ENCODE measurements at regions not wholly inside any gene's neighbourhood (a gene's known extent, or its start where the extent isn't known, plus 50 kb on each side); places are given as distances from the start of the nearest gene placed in this dataset.

DNA sequence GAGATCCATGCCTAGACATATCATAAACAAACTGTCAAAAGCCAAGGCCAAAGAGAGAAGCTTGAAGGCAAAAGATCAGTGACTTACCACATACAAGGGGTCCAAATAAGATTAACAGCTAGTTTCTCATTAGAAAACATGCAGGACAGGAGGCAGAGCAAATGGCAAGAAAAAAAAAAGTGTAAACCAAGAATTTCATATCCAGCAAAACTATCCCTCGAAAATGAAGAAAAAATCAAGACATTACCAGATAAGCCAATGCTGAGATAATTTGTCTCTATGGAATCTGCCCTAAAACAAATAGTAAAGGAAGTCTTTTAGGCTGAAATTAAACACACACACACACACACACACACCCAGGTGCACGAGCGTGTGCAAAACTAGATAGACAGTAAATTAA lies 99.6 kb upstream of the NSMCE3 start:
- no peak overlapping the region for H3K27ac ChIP-seq
- H3K4me3 ChIP-seq, result no peak overlapping the region
- intact Hi-C loops (cut with DNase I; ENCODE audit: low total_unique reads), result no loop called here
- H3K4me1 ChIP-seq, result no peaks in the 10 kb centered on the region
- TF ChIP-seq, protein P1, sequence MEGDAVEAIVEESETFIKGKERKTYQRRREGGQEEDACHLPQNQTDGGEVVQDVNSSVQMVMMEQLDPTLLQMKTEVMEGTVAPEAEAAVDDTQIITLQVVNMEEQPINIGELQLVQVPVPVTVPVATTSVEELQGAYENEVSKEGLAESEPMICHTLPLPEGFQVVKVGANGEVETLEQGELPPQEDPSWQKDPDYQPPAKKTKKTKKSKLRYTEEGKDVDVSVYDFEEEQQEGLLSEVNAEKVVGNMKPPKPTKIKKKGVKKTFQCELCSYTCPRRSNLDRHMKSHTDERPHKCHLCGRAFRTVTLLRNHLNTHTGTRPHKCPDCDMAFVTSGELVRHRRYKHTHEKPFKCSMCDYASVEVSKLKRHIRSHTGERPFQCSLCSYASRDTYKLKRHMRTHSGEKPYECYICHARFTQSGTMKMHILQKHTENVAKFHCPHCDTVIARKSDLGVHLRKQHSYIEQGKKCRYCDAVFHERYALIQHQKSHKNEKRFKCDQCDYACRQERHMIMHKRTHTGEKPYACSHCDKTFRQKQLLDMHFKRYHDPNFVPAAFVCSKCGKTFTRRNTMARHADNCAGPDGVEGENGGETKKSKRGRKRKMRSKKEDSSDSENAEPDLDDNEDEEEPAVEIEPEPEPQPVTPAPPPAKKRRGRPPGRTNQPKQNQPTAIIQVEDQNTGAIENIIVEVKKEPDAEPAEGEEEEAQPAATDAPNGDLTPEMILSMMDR (IDR thresholded peaks at IDR 0.05), result no peak
- TF ChIP-seq POLR2A (IDR thresholded peaks at IDR 0.05), result no peak
- H3K36me3 ChIP-seq, result no peaks in the 10 kb centered on the region
- no peaks in the 10 kb centered on the region for H3K27me3 ChIP-seq
- no peak for DNase-seq
- no peaks in the 10 kb centered on the region for H3K9me3 ChIP-seq

DNA sequence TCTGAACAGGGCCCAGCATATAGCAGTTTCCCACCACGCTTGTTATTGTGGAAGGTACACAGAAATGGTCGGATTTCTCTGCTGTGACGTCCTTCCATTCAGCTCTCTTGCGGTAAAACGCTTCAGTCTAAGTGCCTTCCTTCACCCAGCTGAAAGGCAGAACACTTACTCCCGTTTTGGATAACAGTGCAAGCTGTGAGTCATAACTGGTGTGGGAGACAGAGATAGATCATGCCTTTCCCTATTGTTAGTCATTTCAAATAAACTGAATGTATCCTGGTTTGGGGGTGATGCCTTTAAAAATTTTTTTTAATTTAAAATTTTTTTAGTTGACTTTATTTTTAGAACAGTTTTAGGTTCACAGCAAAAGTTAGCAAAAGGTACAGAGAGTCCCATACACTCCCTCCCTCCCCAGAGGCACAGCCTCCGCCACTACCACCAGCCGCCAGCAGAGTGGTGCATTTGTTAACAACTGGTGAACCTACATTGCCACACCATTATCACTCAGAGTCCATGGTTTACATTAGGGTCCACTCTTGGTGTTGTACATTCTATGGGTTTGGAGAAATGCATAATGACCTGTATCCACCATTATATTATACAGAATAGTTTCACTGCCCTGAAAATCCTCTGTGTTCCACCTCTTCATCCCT lies 94.9 kb upstream of the NSMCE3 start:
- DNase-seq, result no peak
- Histone ChIP-seq H3K4me3 (no peak overlapping the region), H3K27ac (no peak overlapping the region), H3K27me3 (no peaks in the 10 kb centered on the region), H3K36me3 (no peaks in the 10 kb centered on the region), H3K9me3 (no peaks in the 10 kb centered on the region), H3K4me1 (no peaks in the 10 kb centered on the region)
- TF ChIP-seq POLR2A (IDR thresholded peaks at IDR 0.05), result no peak
- TF ChIP-seq, protein P1 (IDR thresholded peaks at IDR 0.05), result no peak
- intact Hi-C loops (cut with DNase I; ENCODE audit: low total_unique reads), result no loop called here

DNA sequence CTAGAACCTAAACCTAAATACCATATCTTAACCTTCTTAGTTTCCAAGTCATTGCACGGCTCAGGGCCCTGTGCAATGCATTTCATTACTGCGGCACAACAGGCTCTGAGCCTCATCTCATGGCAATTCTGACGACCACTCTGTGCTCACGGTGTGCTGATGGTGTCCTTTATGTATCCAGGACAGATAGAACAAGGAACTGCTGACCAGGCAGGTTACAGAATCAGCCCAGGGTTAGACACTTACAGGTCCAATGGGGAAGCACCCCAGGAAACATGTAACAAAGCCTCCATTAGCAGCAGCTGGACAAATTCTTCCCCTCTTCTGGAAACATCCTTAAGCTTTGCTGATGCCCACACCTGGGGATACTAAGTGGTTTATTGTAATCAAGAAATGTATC lies 91.9 kb upstream of the NSMCE3 start:
- no peaks in the 10 kb centered on the region for H3K27me3 ChIP-seq
- H3K4me1 ChIP-seq, result no peaks in the 10 kb centered on the region
- H3K4me3 ChIP-seq, result no peak overlapping the region
- no peak overlapping the region for H3K27ac ChIP-seq
- H3K36me3 ChIP-seq, result no peaks in the 10 kb centered on the region
- intact Hi-C loops (cut with DNase I; ENCODE audit: low total_unique reads), result no loop called here
- no peaks in the 10 kb centered on the region for H3K9me3 ChIP-seq
- DNase-seq, result no peak
- no peak for TF ChIP-seq POLR2A (IDR thresholded peaks at IDR 0.05)
- TF ChIP-seq, protein P1 (IDR thresholded peaks at IDR 0.05), result no peak

DNA sequence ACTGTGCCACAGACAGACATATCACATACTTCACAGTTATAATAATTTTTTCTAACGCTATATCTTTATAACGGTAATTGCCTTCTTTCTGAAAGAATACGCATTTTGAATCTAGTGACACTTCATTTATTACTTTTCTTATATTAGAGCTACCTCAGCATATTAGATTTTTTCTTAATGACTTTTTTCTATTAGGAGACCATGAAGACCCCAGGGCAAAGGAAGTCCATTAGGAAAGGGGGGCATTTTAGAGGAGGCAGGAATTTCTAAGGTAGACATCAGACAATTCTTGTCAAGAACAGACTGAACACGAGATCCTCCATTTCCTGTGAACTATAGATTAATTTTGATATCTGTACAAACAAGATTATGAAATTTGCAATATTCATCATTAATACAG lies 90.5 kb upstream of the NSMCE3 start:
- no peaks in the 10 kb centered on the region for H3K27me3 ChIP-seq
- no peaks in the 10 kb centered on the region for H3K36me3 ChIP-seq
- H3K4me1 ChIP-seq, result no peaks in the 10 kb centered on the region
- H3K27ac ChIP-seq, result no peak overlapping the region
- no peak for DNase-seq
- no peaks in the 10 kb centered on the region for H3K9me3 ChIP-seq
- no peak overlapping the region for H3K4me3 ChIP-seq
- no peak for TF ChIP-seq POLR2A (IDR thresholded peaks at IDR 0.05)
- TF ChIP-seq, protein P1 (IDR thresholded peaks at IDR 0.05), result no peak
- intact Hi-C loops (cut with DNase I; ENCODE audit: low total_unique reads), result no loop called here

DNA sequence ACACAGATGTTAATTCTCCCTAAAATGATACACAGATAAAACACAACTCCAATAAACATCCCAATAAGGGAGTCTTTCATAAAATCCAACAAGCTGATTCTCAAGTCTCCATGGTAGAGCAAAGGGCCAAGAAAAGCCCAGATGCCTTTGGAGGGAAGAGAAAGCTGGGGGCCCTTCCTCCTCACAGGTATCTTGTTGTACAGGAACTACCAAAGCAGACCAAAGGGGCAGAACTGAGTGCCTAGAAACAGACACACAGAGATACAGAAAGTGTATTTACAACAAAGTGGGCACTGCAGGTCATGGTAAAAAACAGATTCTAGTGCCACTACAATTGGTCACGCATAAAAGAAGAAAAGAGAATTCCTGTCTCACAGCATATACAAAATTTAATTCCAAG lies 87.2 kb upstream of the NSMCE3 start:
- TF ChIP-seq POLR2A (IDR thresholded peaks at IDR 0.05), result no peak
- TF ChIP-seq, protein P1 (IDR thresholded peaks at IDR 0.05), result no peak

More for the DNA sequence above, 87.2 kb upstream of the NSMCE3 start:
- Histone ChIP-seq H3K27ac (no peak overlapping the region), H3K4me1 (no peaks in the 10 kb centered on the region), H3K4me3 (no peak overlapping the region), H3K9me3 (no peaks in the 10 kb centered on the region), H3K36me3 (no peaks in the 10 kb centered on the region), H3K27me3 (no peaks in the 10 kb centered on the region)
- intact Hi-C loops (cut with DNase I; ENCODE audit: low total_unique reads), result no loop called here
- no peak for DNase-seq
